Stimulated activated CD8-positive, alpha-beta memory T cell treated with anti-CD3 and anti-CD28 coated beads, Interleukin-2, amount 100 ng/mL, for 48 hours (primary cell): ENCODE measurements at regions not wholly inside any gene's neighbourhood (a gene's known extent, or its start where the extent isn't known, plus 50 kb on each side); places are given as distances from the start of the nearest gene placed in this dataset.
"Not testable (repeated sequence)": the region's sequence is repeated elsewhere in the genome, so short reads cannot be mapped to it uniquely, and the experiment has no call there.

Experiments
- DNase-seq, 2 donors: peaks; one replicate each; pipeline ENCODE4 v3.0.0-alpha.2; 2020; ENCODE audit warnings: low read depth in 2 of 2

- no peak for DNase-seq
These were observed 159.6 kb downstream of the PTPRU start for GRCh38 chr1:29395736-29396437.

GRCh38 chr1:29394521-29395225 is 158.4 kb downstream of the PTPRU start:
- no peak for DNase-seq

GRCh38 chr1:29393451-29393826 is 157.1 kb downstream of the PTPRU start:
- DNase-seq: no peak

GRCh38 chr1:29392486-29393450 is 156.4 kb downstream of the PTPRU start:
- no peak for DNase-seq

GRCh38 chr1:29392036-29392435 is 155.7 kb downstream of the PTPRU start:
- no peak for DNase-seq

GRCh38 chr1:29391362-29391880 is 155.1 kb downstream of the PTPRU start:
- DNase-seq: no peak

- no peak for DNase-seq
These were observed 154.4 kb downstream of the PTPRU start for GRCh38 chr1:29390491-29391361.

- no peak for DNase-seq
These were observed 153.8 kb downstream of the PTPRU start for GRCh38 chr1:29390075-29390474.

- DNase-seq: no peak
These were observed 153.3 kb downstream of the PTPRU start for GRCh38 chr1:29389533-29390041.

- no peak for DNase-seq
These were observed 152.6 kb downstream of the PTPRU start for GRCh38 chr1:29388884-29389283.

- no peak for DNase-seq
These were observed 151.8 kb downstream of the PTPRU start for GRCh38 chr1:29388170-29388569.

GRCh38 chr1:29387210-29387609 is 150.9 kb downstream of the PTPRU start:
- DNase-seq: no peak

- not testable (repeated sequence) for DNase-seq
These were observed 150.1 kb downstream of the PTPRU start for GRCh38 chr1:29386453-29386852.

- DNase-seq: no peak
These were observed 149.6 kb downstream of the PTPRU start for GRCh38 chr1:29385966-29386365.

- DNase-seq: no peak
These were observed 148.2 kb downstream of the PTPRU start for GRCh38 chr1:29384496-29385015.

- no peak for DNase-seq
These were observed 147.5 kb downstream of the PTPRU start for GRCh38 chr1:29383746-29384371.

- DNase-seq: no peak
These were observed 146.8 kb downstream of the PTPRU start for GRCh38 chr1:29382851-29383745.

GRCh38 chr1:29381426-29381825 is 145.1 kb downstream of the PTPRU start:
- DNase-seq: no peak

GRCh38 chr1:29380532-29380931 is 144.2 kb downstream of the PTPRU start:
- DNase-seq: no peak
